GM13977 (cell line): ENCODE measurements at regions not wholly inside any gene's neighbourhood (a gene's known extent, or its start where the extent isn't known, plus 50 kb on each side); places are given as distances from the start of the nearest gene placed in this dataset.

Experiments used
- DNase-seq: peaks from one replicate; pipeline ENCODE4 v3.0.0; 2012; ENCODE audit warnings: low spot score
- in situ Hi-C: fragments of 300-500 bp; cut with MboI; formaldehyde crosslinking; loops from one replicate; pipeline ENCODE4 v1.12.0; 2022; ENCODE audit warnings: low sequenced_read_pairs, low pct_unique_long_range_greater_than_20kb, mixed read lengths, inconsistent platforms; ENCODE audit not compliant: unreplicated experiment
- TF ChIP-seq, protein P1 (sequence below): IDR thresholded peaks from 2 replicates; pipeline ENCODE4 v1.5.1; 2012; ENCODE audit warnings: mild to moderate bottlenecking, control low read depth; ENCODE audit not compliant: insufficient read depth; ENCODE audit errors: extremely low read depth, missing control alignments

DNA sequence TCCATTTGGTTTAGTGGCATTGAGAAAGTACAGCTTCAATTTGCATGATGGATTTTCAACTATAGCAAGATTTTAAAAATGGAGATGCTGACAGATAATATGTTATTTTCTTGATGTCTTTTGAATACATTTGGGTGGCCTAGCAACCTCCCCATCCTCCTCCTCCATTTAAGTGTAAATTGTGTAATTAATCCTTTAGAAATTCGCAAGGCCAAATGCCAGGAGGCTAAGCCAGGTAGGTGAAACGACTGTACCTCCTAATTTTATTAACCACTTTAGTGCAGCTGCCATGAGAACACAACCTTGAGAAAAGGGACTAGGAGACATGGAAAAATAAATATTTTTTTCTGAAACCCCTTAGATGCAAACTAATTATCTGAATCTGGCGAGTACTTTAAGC, 248.8 kb downstream of the MRPS30 start:
- in situ Hi-C loops = no loop called here
- TF ChIP-seq, protein P1, sequence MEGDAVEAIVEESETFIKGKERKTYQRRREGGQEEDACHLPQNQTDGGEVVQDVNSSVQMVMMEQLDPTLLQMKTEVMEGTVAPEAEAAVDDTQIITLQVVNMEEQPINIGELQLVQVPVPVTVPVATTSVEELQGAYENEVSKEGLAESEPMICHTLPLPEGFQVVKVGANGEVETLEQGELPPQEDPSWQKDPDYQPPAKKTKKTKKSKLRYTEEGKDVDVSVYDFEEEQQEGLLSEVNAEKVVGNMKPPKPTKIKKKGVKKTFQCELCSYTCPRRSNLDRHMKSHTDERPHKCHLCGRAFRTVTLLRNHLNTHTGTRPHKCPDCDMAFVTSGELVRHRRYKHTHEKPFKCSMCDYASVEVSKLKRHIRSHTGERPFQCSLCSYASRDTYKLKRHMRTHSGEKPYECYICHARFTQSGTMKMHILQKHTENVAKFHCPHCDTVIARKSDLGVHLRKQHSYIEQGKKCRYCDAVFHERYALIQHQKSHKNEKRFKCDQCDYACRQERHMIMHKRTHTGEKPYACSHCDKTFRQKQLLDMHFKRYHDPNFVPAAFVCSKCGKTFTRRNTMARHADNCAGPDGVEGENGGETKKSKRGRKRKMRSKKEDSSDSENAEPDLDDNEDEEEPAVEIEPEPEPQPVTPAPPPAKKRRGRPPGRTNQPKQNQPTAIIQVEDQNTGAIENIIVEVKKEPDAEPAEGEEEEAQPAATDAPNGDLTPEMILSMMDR = no peak
- no peak for DNase-seq

- DNase-seq = no peak
- TF ChIP-seq, protein P1 = no peak
- in situ Hi-C loops = no loop called here
Measured at GRCh38 chr5:45060724-45061123, 252.0 kb downstream of the MRPS30 start.

DNA sequence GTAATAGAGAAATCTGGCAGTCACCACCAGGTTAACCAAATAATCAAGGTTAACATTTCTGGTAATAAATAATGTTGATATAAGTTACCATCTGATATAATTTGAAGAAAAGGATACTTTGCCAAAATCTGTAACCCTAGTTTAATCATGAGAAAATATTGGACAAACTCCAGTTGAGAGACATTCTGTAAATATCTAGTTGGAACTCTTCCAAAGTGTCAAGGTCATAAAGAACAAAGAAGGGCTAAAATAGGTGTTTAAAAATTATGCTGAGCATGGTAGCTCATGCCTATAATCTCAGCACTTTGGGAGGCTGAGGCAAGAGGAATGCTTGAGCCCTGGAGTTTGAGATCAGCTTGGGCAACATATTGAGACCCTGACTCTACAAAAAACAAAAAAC, 253.3 kb downstream of the MRPS30 start:
- TF ChIP-seq, protein P1 = no peak
- no peak for DNase-seq

GRCh38 chr5:45081082-45081481, 272.3 kb downstream of the MRPS30 start:
- TF ChIP-seq, protein P1 = no peak
- DNase-seq = no peak
- in situ Hi-C loops = no loop called here

More for the DNA sequence above, 253.3 kb downstream of the MRPS30 start:
- in situ Hi-C loops = no loop called here

DNA sequence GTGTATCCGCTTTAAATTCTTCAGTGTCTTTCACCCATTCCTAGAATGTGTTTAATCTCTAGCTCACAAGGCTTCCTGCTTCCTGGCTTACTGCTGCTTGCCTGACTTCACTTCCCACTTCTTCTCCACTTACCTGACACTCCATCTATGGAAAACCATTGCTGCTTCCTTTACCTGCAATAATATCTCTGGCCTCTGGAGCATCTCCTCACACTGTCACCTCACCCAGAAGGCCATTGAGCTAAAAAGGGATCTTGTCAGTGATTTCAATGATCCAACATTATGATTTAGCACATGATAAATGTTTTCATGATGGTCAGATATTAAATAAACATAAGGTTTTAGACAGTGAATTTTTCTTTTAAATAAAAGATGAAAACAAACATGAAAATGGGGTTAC, 281.1 kb downstream of the MRPS30 start:
- in situ Hi-C loops = no loop called here
- no peak for DNase-seq
- TF ChIP-seq, protein P1 = no peak

- TF ChIP-seq, protein P1 = no peak
- no peak for DNase-seq
- in situ Hi-C loops = no loop called here
Measured at GRCh38 chr5:45093377-45093776, 284.6 kb downstream of the MRPS30 start.
